GM12891 (cell line): ENCODE measurements at regions not wholly inside any gene's neighbourhood (a gene's known extent, or its start where the extent isn't known, plus 50 kb on each side); places are given as distances from the start of the nearest gene placed in this dataset.

ENCODE experiments used
- PAX5 ChIP-seq: IDR thresholded peaks from 2 replicates; pipeline ENCODE4 v1.6.1; 2011; ENCODE audit warnings: low read length, moderate library complexity, mild to moderate bottlenecking; ENCODE audit not compliant: insufficient read depth, severe bottlenecking
- POLR2A ChIP-seq: IDR thresholded peaks from 2 replicates; pipeline ENCODE4 v1.6.1; 2011; ENCODE audit warnings: low read depth, low read length, control low read depth
- POLR2AphosphoS5 ChIP-seq: IDR thresholded peaks from 2 replicates; pipeline ENCODE4 v1.6.1; 2011; ENCODE audit warnings: low read depth, low read length, control low read depth
- POU2F2 ChIP-seq: IDR thresholded peaks from 2 replicates; pipeline ENCODE4 v1.6.1; 2011; ENCODE audit warnings: low read depth, mild to moderate bottlenecking, control low read depth, low read length, moderate library complexity
- TAF1 ChIP-seq: IDR thresholded peaks from 2 replicates; pipeline ENCODE4 v1.6.1; 2011; ENCODE audit warnings: low read depth, low read length, control low read depth

DNA sequence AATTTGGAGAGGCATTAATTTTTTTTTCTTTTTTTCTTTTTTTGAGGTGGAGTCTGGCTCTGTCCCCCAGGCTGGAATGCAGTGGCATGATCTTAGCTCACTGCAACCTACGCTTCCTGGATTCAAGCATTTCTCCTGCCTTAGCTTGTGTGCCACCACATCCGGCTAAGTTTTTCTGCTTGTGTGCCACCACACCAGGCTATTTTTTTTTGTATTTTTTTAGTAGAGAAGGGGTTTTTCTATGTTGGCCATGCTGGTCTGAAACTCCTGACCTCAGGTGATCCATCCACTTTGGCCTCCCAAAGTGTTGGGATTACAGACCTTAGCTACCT lies 102.0 kb downstream of the TMSB4Y start:
- TF ChIP-seq POLR2A (no peak), POLR2AphosphoS5 (no peak), TAF1 (no peak), PAX5 (no peak), POU2F2 (no peak)
